ENCODE measurements at regions not wholly inside any gene's neighbourhood (a gene's known extent, or its start where the extent isn't known, plus 50 kb on each side); places are given as distances from the start of the nearest gene placed in this dataset.

DNA sequence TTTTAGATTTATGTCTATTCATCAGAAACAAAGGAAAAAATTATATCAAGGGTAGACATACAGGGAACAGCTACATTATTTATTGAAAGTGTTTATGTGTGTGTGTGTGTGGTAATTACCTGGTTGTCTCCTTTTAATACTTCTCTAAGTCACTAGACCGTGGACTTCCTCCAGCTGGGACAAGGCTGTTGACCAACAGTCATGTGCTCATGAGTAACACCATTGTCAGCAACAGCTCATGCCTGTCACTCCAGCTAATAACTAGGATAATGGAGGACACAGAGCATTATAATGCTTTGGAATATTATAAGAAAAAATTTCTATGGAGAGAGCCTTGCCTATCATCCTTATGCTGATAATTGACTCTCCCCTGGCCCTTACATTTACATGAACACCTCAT lies 125.3 kb upstream of the SALL1 start:
- TF ChIP-seq POLR2AphosphoS5 (IDR thresholded peaks at IDR 0.05; ENCODE audit: borderline replicate concordance, low read depth, low read length), result no peak
- no peak for TF ChIP-seq EZH2 (IDR thresholded peaks at IDR 0.05)

Measured in SK-N-MC (cell line).